ENCODE measurements at regions not wholly inside any gene's neighbourhood (a gene's known extent, or its start where the extent isn't known, plus 50 kb on each side); places are given as distances from the start of the nearest gene placed in this dataset.
"Not testable (repeated sequence)": the region's sequence is repeated elsewhere in the genome, so short reads cannot be mapped to it uniquely, and the experiment has no call there.

DNA sequence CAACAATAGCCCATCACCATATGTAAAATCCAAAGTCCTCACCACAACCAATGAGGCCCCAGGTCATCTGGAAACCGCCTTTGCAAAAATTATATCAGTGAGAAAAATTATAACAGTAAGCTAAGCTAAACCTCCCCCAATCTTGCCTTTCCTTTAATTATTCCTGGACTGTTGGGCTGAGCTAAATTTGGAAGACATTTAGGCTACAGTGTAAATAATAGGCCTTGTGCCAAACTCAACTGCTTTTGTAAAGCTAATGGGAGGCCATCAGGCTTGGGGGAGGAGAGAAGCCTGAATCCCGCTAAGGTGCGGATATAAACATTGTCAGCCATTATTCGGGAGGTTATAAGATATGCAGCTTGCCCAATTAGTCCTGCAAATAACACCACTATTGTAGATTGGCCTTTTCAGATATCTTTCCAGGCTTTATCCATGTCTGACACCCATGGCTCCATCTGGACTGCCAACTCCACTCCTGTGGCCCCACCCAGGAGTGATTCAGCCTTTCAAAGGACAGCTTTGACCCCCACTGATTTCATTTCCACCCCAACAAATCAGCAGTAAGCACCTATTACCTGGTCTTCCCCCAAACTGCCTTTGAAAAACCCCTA, 53.0 kb upstream of the CA12 start:
- DNase-seq = peak; percentile 53

DNA sequence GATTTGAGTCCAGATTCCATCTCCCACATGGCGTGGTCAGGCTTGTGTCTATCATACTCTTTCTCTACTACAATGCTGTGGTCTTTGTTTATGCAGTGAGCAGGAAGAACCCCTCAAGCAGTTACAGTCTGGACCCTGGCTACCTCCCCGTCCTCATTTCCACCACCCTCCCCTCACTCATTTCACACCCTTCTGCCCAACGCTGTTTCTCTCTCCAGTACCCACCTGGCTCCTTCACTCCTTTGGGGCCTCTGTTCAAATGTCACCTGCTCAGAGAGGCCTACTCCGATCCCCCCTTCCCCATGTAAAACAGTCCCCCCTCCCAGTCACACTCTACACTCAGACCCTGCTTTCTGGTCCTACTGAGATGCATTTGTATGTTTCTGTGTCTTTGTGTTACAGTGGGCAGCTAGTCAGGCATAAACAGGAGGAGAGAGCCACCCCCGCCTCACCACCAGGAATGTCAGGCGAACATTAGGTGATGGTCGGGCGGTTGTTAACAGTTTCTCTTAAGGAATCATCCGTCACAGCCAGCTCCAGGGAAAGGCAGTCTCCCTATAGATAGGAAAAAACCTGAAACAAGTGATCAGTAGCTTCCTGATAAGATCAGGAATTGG, 53.7 kb upstream of the CA12 start:
- no peak for DNase-seq

DNA sequence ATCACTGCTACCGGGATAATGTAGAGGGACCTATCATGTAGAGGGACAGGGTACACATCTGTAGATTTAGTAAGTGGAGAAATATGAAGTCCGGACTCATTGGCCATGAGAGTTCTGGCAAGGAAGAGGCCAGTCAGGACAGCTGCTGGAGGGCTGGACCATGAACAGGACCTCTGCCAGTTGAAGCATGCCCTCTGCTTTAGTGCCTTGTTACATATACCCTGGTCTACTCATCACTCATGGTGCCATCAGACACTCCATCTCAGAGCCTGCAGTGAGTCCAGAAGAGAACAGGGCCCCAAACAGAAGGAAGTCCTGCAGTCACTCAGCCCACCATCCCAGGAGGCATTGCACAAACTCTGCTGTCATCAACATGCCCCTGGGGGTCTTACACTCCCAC, 54.7 kb upstream of the CA12 start:
- DNase-seq = no peak

DNA sequence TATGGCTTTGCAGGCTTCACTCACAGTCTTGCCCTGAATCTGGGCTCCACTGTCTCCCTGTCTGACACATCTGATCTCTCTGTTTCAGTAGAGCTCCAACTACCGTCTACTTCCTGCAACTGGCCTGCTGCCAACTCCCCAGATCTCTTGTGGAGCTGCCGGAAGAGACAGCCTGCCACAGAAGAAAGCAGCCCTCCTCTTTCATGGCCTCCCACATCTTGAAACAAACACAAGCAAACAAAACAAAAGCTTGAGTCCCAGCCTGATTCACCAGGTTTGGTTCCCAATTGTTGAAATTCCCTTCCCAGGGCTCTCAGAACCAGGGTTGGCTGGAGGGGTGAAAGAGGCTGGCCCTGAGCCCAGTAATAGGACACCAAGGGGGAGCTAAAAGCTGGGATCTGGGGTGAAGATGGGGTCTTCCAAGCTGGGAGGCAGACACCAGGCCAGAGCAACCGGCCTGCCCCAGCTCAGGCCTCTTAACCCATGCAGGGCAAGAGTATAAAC, 55.3 kb upstream of the CA12 start:
- DNase-seq = peak; percentile 64

DNA sequence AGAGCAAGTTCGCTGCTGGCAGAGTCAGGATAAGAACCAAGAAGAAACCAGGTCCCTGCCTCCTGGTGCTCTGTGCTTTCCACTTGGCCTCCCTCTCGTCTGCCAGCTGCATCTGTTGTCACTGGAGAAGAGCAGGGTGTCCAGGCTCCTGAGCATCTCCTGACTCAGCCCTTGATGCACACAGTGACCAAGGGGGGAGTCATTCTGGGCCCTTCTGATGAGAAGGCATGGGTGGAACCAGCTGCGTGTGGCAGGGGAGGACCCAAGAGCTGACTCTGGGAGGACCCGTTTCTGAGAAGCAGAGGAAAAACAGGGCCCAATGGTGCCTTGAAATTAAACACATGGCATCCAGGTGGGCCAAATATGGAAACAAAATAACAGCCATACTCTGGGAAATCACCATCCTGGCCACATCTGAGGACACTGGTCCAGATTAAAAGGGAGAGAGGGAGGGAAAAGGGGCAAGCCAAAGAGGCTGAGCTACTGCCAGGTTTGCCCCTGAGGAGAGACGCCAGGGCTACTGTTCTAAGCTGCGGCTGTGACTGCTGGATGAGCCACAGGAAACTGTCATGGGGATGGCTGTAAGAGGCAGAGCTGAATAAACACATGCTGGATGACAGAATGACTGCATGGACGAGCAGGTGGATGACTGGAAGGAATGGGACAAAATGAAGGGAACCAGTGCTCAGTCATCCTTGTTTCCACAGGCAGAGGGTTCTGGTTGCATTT, 58.1 kb upstream of the CA12 start:
- DNase-seq = peak; percentile 35

DNA sequence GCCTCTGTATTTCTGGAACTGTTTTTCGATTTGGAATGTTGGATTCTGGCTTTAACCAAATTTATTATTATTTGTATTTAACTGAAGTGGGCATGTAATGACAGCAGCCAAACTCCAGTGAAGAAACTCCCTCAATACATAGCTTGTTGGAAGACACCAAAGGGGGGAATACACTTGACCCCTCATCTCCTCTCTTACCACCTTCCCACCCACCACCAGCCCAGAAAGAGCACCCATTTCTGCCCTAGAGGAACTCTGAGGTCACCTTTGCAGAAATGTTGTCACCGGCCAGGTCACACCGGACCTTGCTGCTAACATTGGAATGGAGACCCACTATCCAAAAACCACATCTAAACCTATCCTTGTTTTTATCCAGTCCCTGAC, 58.6 kb upstream of the CA12 start:
- no peak for DNase-seq

DNA sequence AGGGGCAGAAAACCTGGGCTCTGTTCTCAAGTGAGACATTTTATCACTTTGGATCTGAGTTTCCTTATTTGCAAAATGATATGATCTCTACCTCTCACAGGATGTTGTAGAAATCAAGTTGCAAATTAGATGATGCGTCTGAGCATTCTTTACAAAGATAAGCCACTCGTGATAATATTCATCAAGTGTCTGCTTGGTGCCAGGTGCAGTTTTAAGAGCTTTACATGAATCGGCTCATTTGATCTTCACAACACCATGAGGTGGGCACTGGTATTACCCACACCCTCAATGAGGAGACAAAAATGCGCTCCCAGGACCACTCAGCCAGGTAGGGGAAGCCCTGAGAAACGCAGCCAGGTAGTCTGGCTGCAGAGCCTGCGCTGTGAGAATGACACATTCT, 59.1 kb upstream of the CA12 start:
- DNase-seq = no peak

DNA sequence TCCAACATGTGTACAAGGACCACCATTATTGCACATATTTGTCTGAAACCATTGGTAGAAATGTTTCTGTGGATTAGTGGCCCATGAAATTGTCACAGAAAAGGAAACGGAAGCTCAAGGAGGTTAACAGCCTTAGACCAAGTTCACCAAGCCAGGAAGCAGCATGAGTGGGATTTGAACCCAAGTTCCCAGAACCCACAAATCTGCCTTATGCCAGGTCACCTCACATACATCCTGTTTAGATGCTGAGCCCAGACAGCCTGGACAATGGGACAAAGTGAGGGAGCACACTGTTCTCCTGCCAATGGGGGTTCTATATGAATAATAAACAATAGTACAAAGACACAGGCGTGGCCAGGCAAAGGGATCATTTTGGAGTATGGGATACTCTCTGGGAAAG, 59.6 kb upstream of the CA12 start:
- DNase-seq = no peak

DNA sequence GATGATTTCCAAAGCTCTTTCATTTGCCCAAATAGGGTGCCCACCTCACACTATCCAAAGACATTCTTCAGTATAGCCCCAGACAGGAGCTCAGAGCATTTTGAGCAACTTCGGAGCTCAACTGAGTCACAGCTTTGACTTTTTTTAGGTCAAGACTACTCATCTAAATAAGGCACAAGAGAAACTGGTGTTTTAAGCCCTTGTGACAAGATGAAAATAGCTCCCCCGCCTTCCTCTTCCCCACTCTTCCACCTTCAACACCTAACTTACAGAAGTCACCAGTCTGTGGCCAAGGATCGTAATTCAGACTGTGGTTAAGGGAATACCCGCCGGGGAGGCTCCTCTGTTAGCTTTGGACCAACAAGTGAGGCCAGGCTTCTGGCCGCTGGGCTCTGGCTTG, 60.4 kb upstream of the CA12 start:
- no peak for DNase-seq

DNA sequence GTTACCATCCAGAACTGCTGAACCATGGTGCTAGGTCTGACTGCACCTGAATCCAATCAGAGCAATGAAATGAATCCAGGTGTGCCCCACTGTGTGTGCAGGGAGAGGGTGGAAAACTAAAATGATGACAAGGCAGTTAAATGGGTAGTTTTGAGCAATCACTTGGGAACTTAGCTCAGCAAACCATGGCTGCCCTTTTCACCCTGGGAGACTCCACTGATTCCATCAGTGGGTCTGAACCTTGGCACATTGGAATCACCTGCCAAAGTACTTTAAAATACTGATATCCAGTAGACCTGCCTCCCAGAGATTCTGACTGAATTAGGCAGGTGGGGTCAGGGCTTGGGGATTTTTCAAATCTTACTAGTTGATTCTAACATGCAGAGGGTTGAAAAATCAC, 59.8 kb upstream of the USP3 start:
- DNase-seq = no peak

DNA sequence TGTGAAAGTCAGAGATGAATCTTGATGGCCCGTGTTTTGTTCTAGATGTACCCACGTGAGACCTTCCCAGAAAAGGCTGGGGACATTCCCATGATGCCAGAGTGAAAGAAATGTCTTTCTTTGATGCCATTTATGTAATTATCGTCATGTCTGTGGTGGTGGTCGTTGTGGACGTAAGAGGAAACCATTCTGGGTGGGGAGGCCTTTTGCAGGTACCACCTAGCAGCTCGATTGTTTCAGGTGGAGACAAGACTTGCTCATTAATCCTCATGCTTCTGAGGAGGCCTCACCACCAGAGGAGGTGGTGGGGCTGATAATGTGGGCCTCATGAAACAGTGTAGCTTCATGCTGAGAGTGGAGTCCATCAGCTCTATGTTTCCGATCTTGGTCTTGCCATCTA, 58.1 kb upstream of the USP3 start:
- no peak for DNase-seq

DNA sequence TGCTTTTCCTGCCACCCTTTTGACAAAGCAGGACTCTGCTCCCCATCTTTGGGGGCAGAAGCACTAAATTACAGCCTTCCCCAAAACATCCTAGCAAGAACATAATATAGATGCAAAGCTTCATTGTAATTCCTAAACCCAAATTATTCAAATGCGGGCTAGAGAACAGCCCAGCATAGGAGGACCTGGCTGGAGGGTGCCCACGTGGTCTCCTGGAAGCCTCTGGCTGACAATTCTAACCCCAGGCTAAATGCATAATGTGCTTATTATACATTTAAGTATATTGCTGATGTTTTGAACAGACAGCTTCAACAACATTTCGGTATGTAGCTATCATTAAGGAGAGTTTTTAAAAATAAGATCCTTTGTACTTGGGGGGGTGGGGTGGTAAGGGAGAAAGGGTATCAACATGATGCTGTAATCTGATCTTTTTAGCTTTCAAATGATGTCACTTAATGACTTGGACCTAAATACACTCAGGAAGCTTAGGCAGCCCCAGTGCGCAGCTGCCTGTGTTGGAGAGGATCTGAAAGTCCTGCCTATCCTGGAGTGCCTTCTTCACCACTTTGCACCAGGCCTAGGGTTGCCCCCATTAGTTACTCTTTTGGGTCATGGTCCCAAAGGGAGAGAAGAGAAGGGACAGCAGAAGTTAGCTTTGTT, 57.2 kb upstream of the USP3 start:
- peak; percentile 35 for DNase-seq

DNA sequence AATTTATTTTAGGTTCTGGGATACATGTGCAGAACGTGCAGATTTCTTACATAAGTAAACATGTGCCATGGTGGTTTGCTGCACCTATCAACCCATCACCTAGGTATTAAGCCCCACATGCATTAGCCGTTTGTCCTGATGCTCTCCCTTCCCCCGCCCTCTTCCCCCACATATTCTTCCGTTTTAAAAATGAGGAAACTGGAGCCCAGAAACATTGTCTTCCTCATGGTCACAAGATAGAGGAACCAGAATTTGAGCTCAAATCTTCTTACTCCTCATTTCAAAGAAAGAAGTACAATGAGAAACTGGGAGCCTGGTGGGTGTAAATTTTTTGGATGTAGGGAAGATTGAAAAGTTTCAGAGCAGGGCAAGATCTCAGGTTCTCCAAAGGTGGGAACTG, 56.1 kb upstream of the USP3 start:
- no peak for DNase-seq

DNA sequence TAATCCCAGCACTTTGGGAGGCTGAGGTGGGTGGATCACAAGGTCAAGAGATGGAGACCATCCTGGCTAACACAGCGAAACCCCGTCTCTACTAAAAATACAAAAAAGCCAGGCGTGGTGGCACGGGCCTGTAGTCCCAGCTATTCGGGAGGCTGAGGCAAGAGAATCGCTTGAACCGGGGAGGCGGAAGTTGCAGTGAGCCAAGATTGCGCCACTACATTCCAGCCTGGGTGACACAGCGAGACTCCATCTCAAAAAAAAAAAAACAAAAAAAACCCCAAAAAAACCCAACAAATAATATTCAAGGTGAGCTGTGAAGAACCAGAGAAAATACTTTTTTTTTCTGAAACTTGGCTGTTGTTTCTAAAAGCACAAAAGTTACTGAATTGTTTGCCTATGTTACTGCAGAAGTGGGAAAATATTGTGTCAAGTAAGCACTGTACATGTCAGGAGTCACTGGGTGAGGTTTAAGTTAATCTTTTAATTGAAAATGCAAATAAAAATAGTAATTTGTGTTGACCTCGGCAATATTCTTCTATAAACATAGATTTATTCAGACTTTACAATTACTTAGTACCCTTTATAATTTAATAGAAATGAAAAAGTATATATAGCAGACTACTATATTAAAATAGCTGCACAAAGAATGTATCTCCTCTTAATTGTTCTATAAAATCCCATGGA, 55.4 kb upstream of the USP3 start:
- not testable (repeated sequence) for DNase-seq

DNA sequence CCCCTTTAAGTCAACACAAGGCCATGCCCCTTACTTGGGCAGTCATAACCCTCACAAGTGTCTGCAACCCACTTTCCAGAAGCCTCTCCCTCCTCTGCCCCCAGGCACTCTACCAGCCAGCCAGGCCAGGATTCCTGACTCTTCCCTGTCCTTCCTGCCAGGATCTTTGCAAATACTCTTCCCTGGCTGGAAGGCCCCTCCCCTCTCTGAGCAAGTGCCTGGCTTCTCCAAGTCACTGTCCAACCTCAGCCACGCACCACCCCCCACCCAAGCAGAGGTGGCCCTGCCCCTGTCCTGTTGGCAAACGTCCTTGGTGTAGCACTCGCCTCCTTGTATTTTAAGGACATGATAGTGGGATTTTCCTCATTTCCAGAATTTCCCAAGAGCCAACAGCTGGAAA, 54.7 kb upstream of the USP3 start:
- no peak for DNase-seq

DNA sequence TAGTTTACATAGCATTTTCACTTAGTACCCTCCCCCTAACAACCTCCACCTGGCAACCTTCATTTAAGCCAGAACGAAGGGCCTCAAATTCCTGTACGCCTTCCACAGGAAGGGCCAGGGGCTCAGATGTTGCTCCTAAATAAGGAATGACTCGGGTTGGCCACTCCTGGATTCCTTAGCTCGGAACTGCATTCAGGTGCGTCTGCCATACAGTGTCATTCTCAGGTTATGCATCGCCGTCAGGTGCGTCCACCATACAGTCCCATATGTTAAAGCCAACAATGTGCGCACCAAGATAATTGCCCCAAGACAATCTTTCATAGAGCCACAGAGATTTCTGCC, 53.5 kb upstream of the USP3 start:
- no peak for DNase-seq

DNA sequence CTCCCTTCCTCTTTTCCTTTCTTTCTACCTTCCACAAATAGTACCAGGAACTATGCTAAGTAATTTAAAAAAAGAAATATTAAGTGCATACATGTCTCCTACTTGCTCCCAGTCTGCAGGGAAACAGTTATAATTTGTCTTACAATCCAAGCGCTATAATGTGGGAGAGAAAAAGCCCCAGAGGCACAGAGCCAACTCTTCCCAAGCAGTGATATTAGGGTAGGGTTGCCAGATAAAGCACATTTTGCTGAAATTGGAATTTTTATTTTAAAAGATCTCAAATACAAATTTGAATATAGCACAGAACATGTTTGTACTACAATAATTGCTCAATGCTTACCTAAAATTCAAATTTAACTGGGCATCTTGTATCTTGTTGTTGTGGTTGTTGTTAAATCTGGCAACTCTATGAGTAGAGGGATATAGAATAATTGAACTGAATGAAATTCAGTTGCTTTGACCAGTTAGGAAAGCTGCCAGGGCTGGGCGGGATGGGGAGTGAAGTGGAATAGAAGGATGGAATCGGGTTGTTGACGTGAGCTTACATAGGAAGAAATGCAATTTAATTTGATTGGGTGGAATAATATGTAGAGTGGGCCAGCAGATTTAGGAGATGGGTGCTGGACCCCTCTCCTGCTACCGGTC, 52.6 kb upstream of the USP3 start:
- no peak for DNase-seq

DNA sequence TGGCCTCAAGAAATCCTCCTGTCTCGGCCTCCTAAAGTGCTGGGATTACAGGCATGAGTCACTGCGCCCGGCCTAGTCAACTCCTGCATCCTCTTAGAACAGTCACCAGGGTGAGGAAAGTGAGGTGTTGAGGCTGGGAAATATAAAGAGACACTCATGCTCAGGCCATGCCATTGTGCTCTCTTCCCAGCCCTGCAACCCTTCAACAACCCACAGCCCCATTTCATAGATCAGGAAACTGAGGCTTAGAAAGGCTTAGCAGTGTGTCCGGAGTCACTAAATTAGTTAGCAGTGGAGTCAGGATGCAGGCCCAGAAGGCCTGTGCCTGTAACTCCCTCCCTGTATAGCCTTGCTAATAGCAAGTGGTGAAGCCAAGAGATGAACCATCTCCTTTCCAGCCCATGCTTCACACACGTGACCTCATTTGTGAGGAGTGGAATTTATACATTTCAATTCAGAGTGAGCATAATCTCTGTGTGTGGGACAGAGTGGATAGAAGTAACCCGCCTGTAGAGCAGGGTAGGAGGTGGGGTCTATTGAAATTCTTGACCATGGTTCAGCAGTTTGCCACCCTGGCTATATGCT, 51.7 kb upstream of the USP3 start:
- DNase-seq = no peak

DNA sequence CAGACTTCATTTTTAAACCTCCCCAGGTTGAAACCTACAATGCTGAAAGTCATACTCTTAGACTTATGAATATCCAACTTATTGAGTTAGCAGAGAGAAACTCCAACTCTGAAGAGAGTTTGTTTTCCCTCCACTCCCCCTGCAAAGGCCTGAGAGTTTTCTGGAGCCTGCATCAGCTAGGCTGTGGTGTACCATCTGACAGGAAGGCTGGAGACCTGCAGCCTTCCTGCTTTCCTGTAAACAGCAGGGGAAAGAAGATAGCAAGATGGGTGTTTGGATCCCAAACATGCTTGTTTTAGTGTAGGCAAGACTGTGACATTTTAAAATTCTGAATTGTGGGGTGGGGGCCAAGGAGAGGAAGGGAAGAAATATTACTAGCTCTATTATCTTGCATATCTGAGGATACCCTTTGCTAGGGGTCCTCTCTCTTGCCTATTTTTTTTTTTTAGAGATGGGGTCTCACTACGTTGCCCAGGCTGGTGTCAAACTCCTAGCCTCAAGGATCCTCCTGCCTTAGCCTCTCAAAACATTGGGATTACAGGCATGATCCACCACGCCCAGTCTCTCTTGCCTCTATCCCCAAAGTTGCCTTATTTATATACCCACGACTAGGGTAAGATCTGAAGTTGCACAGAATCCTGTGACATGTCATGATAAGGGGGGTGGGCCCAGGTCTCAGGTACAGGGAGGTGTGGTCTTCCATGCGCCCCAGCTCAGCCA, 51.0 kb upstream of the USP3 start:
- no peak for DNase-seq

DNA sequence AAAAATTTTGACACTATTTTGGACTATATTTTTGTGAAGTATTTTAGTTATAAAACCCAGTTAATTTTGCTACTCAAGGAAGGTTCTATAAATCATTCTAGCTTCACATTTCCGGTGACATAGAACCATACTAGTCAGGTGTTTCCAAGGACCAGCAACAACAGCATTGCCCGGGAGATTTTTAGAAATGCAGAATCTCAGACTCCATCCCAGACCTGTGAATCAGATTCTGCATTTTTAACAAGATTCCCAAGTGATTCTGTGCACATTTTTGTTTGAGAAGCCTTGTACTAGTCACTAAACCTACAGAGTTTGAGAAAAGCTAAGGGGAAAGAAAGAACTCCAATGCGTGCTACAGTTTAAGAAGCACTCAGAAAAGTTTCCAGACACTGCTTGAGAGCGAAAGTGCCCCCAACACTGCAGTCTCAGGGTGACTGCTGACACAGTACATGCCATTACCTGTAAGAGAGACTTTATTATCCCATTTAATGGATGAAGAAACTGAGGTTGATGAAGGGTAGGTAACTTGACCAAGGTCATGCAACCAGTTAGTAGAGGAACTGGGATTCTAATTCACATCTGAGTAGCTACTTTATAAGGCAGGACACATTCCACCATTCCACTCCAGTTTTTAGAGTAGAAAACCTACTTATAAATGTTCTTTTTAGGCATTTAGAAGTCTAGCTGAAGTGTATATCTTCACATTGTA, 49.7 kb upstream of the USP3 start:
- DNase-seq = no peak
